HG03097 (cell line): ENCODE measurements at regions not wholly inside any gene's neighbourhood (a gene's known extent, or its start where the extent isn't known, plus 50 kb on each side); places are given as distances from the start of the nearest gene placed in this dataset.

Source experiments
- ATAC-seq: cut with Tn5 transposase; IDR thresholded peaks from one replicate; pipeline ENCODE4 v1.9.1; 2021; ENCODE audit not compliant: unreplicated experiment, low FRiP score

DNA sequence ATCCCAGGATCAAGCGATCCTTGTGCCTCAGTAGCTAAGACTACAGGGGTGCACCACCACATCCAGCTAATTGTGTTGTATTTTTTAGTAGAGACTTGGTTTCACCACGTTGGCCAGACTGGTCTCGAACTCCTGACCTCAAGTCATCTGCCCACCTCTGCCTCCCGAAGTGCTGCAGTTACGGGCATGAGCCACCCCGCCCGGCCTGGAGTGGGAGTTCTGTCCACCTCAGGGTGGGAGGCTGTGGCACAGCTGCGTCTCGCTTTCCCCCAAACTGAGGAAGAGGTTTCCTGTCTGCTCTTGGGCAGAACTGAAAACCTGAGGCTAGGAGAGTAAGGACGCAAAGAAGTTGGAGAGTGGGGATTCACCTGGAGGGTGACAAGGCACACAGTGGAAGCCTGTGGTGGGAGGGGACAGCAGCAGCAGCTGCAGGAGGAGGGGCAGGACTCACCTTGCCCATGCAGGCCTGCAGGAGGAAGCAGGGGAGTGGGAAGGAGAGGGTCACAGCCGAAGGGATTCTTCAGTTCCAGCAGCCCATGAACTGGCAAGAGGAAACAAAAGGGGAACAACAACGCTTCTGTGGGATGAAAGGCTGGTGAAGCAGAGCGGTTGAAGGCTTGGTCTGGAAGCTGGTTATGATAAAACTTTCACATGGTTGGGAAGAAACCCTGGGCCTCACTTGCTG is 181.4 kb downstream of the GAS1 start:
- ATAC-seq, result no peak

DNA sequence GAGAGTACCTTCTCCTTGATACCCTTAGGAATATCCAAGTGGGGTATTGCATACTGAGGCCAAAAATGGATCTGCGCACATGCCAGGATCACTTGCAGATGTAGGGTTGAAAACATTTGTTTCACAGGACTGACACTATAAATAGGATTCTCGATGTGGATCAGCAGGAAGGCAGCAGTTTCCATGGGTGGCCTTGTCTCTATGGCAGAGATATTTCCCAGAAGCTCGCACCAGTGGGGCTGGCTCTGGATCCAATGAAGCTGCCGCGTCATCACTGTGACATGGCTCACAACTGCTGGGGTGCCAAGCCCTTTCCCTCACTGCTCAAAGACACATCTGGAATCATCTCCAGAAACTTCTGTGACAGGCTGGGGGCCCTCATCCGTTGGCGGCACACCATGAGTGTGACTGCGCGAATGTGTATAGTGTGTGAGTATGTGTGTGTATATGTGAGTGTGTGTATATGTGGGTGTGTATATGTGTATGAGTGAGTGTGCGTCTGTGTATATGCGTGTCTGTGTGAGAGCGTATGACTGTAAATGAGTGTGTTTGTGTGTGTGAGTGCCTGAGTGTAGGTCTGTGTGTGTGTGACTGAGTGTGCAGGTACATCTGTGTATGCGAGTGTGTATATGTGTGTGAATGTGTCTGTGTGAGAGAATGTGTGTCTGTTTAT is 182.5 kb downstream of the GAS1 start:
- ATAC-seq, result no peak

DNA sequence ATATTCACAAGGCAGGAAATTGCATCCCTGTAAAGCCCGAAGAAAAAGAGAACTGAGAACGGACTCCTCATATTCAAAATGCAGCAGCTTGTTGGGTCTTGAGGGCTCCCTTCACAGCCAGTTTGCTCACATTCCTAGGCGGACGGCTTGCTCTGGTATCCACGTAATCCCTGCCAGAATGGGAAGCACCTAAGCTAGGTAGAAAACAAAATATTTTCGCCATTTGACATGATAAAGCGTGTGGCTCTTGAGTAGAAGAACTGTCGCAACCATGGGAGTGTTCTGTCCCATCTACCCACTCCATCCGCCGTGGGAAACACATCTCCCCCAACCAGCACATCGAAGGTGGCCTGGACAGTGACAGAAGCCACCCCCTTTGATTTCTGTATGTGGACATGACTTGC is 183.1 kb downstream of the GAS1 start:
- ATAC-seq, result no peak

DNA sequence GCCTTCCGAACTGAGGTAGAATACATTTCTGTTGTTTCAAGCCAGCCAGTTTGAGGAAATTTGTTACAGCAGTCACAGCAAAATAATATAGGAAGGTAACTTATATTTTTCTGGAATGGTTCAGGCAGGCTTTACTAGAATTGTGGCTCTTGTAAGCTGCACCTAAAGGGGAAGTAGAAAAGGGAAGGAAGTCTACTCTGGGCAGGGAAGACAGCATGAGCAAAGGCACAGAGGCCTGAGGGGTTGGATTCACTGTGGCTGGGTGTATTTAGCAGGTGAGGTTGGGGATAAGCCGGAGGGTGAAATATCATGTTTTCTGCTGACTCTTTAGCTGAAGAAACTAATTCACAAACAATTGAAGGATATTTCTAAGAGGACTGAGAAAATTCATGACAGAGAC is 183.5 kb downstream of the GAS1 start:
- no peak for ATAC-seq

DNA sequence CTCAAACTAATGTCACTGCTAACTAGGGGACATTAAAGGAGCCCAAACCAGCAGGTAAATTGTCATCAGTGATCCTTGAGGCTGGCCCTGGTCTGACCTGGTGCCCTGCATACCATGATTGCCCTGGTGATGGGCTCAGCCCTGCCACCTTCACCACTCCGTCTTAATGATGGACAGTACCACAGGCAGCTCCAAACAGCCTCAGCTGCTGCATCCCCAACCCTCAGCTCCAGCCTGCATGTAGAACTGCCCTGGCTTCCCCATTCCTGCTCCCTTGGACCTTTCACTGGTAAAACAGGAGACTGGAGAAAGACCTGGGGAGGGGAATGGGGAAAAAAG is 190.0 kb downstream of the GAS1 start:
- no peak for ATAC-seq

DNA sequence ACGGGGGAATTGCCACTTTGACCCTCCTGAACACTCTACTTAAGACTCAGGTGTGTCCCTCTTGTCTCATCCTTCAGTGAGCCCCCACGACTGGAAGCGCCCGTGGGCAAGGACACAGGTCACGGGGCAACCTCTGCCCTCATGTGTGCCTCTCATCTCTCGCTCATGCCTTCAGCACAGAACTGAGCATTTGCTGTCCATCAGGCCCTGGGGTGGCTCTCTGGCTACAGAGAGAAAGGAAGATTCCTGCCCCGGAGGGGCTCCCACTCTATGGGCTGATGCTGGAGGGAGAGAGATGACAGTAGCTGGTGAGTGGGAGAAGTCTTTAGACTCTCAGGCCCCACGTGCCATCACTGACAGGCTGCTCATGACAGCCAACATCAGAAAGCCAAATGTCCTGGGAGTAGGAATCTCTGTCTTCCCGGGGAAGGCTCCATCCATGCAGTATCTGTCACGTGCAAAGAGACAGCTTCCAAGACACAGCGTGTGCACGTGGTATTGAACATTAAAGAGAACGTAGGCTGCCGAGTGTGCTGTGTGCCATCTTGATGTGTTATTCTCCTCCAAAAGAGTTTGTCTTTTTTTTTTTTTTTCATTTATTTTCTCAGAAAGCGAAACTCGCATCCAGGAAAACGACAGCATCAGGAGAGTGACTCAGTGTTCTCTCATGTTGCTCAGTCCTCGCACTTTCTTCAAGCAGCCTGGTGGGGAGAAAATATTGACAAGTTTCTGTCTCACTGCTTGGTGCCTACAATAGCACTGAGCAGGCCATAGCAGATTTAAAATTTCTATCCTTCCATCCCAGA is 190.5 kb downstream of the GAS1 start:
- ATAC-seq, result no peak

DNA sequence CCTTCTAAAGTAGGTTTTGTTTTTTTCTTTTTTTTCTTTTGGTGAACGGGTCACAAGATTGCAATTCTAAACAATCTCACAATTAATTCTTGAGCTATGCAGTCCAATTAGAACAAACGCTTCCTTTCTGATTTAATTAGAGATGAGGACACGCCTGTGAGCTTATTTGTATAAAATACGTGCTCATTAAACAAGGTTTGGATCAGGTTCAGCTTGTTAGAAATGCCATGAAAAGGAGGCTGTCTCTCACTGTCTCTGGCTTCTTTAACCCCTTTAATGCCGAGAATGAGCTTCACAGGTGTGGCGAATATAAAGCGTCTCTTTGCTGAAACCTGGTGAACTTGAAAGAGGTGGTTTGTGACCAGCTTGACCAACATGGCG is 191.8 kb downstream of the GAS1 start:
- ATAC-seq, result no peak

DNA sequence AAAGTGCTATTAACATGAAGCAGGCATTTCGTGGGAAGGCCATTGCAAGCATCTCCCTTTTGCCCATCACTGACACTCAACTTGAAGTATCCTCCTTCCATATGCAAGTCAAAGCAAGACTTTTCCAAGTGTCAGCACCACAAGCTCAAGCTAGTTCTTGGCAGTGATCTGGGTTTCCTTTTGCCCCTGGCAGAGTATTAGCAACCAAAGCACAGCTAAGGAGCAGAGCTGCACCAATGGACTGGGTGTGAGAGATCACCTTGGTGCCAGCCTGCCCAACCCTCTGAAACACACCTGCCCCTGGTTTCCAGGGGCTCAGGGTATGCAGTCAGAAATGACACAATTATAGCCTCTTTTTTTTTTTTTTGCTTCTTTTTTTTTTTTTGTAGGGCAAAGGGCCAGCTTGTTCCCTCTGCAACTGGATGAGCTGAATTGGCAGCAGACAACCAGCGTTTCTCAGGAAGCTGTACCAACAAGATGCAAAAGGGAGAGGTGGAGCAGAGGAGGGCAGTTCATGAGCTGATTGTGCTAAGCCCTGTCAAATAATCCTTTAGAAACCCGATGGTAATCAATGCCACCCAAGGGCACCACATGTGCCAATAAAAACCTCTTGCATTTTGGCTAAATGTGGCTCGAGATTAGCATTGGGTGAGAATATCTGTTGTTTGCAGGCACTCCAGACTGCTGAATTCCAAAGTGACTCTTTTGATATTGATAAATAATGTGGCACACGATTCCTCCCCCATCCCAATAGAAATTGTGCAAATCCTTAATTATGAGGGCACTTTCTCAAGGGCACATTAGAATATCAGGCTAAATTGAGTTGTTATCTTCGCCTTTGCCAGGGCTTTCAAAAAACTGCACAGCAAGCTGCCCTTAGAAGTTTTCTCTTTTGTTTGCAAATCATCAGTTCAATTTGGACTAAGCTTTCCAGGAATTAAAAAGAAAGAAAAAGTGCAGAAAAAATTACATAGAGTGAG is 192.4 kb downstream of the GAS1 start:
- ATAC-seq, result no peak

DNA sequence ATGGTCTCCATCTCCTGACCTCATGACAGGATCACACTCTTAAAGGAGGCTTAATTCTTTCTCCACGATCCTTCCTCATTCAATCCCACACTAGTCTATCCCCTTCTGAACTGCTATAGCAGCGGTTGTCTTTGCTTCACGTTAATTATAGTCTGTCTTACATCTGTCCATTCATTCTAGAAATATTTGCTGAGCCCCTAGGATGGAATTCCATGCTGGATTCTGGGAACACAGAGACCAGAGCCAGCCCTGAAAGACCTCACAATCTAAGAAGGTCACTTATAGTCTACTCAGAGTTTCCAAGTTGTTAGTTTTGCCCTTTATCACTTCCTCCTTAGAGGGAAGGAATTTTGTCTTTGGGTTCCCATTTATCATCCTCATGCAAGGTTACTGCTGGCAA is 193.5 kb downstream of the GAS1 start:
- ATAC-seq, result no peak

DNA sequence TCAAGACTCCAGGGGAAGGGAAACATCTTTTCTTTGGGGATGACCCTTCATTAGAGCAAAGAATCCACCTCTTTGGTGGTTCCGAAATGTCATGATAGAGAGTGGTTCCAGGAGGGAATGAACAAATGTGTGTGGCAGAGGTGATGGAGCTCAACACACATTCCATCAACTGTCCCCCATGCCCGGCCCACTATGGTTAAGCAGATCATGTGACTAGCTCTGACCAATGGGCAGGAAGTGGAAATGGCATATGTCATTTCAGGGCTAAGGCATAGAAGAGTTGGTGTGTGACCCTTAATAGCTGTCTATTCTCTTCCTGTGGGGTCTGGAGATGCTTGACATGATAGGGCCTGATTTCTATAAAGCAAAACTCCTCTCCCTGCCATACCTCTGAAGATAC is 194.6 kb downstream of the GAS1 start:
- no peak for ATAC-seq

DNA sequence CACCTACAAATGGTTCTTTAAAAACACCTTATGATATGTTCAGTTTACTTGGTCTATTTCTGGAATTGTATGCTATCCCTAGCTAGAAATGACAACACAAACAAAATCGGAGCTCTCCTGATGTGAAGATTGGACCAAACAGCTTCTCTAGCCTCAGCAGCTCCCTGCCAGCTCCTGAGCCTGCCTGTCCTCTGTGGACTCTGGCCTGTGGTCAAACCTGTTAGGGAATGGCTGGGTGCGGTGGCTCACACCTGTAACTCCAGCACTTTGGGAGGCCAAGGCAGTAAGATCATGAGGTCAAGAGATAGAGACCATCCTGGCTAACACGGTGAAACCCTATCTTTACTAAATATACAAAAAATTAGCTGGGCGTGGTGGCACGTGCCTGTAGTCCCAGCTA is 195.3 kb downstream of the GAS1 start:
- no peak for ATAC-seq

DNA sequence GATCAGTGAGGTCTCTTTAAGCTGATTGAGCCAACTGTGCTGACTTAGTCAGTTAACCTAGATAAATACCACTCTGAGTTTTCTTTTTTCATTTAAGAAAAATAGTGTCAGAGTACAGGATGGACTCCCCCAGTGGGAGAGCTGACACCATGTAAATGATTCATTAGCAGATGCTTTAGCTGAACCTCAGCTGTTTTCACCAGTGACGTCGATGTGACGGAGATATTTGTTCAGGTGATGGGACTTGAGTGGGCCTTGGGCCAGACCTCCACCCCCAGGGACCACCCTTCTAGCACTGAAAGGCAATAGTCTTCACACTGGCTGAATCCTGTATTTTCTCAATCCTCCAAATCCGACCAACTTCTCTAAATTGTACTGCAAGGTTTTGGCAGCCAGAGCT is 196.1 kb downstream of the GAS1 start:
- ATAC-seq, result no peak

DNA sequence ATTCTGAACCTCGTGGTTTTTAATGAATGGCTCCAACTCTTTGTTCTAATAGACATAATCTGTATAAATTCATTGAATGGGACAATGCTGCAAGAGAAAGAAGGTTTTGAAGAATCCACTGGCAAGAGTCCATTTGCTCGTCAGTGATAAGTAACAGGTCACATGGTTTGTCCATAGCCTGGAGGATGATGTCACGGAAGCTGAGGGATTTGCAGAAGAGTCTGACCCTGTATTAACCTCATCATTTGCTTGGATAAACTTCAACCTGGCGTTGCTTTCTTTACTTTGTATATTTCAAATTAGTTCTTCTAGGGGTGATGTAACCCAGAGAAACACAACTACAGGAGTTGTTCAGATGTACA is 197.4 kb downstream of the GAS1 start:
- ATAC-seq, result no peak

DNA sequence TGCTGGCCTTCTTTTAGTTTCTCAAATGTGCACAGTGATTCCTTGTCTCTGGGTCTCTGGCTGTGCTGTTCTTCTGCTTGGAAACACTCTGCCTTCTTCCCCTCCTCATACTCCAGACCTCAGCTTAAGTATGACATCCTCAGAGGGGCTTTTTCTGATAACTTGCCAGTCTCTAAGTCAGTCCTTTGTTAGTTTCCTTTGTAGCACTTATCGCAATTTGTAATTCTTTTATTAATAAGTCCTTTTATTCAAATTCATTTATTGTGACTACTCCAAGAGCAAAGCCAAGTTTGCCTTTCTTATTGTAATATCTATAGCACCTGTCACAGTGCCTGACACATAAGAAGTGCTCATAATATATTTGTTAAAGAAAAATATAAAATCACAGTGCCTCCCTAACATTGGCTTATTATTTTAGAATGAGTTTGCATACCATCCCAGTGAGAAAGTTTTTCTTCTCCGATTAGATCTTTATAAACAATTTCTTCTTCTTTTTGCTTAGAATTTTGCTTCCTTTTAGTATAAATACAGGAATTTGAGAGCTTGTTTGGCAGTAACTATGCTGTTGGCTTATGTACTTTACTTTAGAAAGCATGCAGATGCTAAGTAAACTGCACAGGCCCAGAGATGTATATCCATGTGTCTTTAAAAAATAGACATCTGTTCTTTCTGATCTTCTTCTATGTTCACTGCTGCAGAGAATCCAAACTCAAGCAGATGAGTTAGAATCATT is 198.0 kb downstream of the GAS1 start:
- ATAC-seq, result no peak

DNA sequence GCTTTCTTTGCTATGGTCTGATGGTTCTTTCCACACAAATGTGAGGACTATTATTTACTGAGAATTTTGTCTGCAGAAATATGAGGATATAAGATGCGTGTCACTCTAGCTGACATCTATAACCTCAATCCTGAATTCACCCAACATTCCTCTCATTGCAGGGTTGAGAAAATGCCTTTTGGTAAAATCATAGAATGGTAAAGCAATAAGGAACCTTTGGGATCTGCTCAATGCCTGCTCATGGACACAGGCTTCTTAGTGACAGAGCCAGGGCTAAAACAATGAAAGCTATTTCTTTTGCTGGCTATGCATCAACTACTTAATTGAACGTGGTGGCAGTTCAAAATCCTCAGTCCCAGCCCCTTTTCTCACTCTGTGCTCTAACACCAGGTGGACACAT is 199.6 kb downstream of the GAS1 start:
- ATAC-seq, result no peak

DNA sequence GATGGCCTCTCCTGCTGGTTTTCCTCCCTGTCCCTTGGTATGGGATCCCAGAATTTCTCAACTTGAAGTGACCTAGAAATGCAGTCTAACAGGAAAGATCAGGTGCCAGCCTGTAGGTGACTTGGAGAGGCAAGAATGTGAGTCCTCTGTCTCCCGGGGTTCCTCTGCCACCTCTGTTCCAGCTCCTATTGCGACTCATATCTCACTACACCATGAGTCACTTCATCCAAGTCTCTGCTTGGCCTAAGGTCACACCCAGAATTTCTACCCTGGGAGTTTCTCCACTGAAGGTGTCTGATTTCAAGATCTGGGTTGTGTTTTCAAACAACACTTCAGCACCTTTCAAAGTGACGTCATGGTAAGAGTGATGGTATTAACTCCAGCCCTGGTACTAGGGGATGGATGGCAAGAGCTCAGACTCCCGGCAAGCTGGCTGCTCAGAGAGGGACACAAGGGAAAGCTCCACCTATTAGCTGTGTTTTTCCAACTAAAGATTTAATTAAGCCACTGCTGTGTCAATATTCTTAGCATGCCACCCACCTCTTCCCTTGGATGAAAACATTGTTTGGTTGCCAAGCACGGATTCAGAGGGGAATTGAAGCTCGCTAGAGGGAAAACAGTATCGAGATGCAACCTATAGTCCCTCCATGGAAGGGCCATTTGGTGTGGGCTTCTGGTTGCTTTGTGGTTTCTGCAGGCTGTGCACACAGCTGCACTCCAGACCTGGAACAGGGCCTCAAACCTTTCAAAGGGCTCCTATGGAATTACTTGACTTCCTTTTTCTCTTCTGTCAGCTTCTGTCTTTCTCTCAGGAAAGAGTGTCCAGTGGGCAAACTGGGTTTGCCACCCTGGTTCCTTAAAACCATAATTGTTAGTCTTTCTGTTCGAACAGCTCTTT is 205.7 kb downstream of the GAS1 start:
- ATAC-seq, result no peak

DNA sequence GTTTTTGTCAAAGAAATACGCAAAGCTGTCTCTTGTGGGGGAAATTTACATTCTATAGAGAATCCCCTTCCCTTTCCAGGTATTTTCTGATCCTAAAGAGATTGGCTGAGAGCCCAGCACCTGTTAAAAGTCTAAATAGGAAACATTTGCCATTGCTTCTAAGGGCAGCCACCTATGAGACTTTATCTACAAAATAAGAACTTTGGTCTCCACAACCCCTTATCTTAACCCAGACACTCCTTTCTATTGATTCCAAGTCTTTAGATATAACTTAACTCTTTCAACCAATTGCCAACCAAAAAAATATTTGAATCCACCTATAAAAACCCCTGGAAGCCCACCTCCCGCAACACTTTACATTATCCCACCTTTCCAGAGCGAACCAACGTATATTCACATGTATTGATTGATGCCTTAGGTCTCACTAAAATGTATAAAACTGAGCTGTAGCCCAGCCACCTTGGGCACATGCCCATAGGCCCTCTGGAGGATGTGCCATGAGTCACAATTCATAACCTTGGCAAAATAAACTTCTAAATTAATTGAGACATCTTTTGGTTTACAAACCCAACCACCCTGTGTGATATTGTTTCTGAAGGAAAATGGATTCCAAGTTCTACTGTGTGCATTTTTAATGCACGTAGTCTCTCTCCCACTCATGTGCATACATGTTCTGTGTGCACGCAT is 211.4 kb downstream of the GAS1 start:
- no peak for ATAC-seq

DNA sequence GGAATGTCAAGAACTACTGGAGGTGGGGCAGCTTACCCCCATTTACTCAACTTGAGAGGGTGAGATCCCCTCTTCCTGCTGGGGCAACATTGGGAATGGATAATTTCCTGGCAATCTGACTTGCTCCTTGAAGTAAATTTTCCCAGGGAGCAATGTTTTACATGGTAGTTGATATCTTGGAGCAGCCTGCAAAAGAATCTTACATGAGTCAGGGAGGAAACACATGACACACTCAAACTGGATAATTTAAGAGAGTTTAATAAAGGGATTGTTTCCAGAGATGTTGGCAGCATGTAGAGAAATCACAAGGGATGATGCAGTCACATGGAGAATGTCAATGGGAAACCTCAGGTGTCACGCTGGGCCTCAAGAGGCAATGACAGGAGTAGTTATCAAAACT is 212.5 kb downstream of the GAS1 start:
- no peak for ATAC-seq

DNA sequence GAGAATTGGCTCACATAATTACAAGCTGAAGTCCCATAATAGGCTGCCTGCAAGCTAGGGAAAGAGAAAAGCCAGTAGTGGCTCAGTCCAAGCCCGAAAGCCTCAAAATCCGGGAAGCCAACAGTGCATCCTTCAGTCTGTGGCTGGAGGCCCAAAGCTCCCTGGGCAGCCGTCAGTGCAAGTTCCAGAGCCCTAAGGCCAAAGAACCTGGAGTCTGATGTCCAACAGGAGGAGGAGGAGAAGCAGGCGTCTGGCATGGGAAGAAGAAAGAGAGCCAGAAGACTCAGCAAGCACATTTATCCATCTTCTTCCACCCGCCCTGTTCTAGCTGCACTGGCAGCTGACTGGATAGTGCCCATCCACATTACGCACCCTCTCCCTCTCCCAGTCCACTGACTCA is 213.4 kb downstream of the GAS1 start:
- ATAC-seq, result no peak
